ENCODE measurements at regions not wholly inside any gene's neighbourhood (a gene's known extent, or its start where the extent isn't known, plus 50 kb on each side); places are given as distances from the start of the nearest gene placed in this dataset.

DNA sequence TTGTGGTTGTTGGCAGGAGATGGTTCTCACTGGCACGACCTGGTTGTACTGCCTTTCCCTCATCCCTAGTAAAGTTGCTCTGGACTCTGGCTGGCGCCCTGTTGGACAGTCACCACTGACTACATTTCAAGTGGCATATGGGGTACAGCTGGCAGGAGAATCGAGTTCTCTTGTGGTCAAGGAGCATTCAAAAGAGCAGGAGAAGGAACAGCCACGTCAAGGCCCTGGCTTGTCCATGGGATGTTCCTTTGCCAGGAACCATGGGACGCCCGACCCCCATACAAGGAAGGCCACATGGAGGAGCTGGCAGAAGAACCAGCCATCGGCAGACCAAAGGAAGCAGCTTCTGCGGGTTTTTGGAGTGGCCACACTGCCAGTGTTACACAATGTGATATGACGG is 87.0 kb upstream of the SLC25A13 start:
- TF ChIP-seq, protein P1, sequence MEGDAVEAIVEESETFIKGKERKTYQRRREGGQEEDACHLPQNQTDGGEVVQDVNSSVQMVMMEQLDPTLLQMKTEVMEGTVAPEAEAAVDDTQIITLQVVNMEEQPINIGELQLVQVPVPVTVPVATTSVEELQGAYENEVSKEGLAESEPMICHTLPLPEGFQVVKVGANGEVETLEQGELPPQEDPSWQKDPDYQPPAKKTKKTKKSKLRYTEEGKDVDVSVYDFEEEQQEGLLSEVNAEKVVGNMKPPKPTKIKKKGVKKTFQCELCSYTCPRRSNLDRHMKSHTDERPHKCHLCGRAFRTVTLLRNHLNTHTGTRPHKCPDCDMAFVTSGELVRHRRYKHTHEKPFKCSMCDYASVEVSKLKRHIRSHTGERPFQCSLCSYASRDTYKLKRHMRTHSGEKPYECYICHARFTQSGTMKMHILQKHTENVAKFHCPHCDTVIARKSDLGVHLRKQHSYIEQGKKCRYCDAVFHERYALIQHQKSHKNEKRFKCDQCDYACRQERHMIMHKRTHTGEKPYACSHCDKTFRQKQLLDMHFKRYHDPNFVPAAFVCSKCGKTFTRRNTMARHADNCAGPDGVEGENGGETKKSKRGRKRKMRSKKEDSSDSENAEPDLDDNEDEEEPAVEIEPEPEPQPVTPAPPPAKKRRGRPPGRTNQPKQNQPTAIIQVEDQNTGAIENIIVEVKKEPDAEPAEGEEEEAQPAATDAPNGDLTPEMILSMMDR (IDR thresholded peaks at IDR 0.05), result no peak
- Histone ChIP-seq H3K4me3 (no peak overlapping the region), H3K9me3 (no peaks in the 10 kb centered on the region), H3K27ac (no peak overlapping the region), H3K36me3 (no peaks in the 10 kb centered on the region), H3K27me3 (no peaks in the 10 kb centered on the region), H3K4me1 (no peaks in the 10 kb centered on the region)
- no peak for FAIRE-seq
- intact Hi-C loops (cut with DNase I), result no loop called here
- 70 to 80% methylated on average over 9 of the region's 9 CpGs for WGBS, 2 donors
- DNase-seq, result no peak
- ATAC-seq, result no peak

DNA sequence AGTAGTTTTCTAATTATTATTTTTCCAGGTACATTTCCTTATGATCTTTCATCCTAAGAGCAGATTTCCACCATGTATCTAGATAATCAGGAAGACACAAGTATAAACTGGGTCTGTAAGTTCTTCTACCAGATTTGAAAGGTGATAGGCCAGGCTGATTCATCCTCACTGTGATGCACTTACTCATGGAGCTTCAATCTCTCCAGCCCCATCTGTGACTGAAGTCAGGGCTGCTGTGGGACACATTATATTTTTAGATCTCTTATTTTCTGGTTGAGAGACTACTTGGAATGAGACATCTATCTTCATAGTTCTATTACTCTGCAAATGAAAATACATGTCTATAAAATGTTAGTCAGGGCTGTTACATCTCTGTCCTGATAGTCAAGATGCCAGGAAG is 85.5 kb upstream of the SLC25A13 start:
- intact Hi-C loops (cut with DNase I), result no loop called here
- Histone ChIP-seq H3K36me3 (no peaks in the 10 kb centered on the region), H3K27me3 (no peaks in the 10 kb centered on the region), H3K27ac (no peak overlapping the region), H3K4me3 (no peak overlapping the region), H3K9me3 (no peaks in the 10 kb centered on the region), H3K4me1 (no peaks in the 10 kb centered on the region)
- no peak for FAIRE-seq
- TF ChIP-seq, protein P1 (IDR thresholded peaks at IDR 0.05), result no peak
- DNase-seq, result no peak
- ATAC-seq, result no peak

DNA sequence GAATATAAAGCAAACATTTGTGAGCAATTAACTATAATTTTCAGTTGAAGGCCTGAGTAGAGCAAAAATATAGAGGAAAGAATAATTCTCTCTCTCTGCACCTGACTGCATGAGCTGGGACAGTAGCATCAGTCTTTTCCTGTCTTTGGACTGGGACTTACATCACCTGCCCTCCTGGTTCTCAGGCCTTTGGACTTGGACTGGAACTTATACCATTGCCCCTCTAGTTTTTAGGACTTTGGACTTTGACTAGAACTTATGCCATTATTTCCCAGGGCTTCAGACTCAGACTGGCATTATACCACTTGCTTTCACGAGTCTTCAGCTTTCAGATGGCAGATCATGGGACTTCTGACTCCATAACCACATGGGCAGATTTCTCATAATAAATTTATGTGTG is 81.0 kb upstream of the SLC25A13 start:
- H3K9me3 ChIP-seq, result no peaks in the 10 kb centered on the region
- H3K4me3 ChIP-seq, result no peak overlapping the region
- TF ChIP-seq, protein P1 (IDR thresholded peaks at IDR 0.05), result no peak
- no peaks in the 10 kb centered on the region for H3K27me3 ChIP-seq
- FAIRE-seq (no peak), ATAC-seq (no peak), DNase-seq (no peak)
- 59 to 67% methylated on average over 1 of the region's 1 CpG for WGBS, 2 donors
- no peaks in the 10 kb centered on the region for H3K4me1 ChIP-seq
- no peak overlapping the region for H3K27ac ChIP-seq
- intact Hi-C loops (cut with DNase I), result no loop called here
- H3K36me3 ChIP-seq, result no peaks in the 10 kb centered on the region

DNA sequence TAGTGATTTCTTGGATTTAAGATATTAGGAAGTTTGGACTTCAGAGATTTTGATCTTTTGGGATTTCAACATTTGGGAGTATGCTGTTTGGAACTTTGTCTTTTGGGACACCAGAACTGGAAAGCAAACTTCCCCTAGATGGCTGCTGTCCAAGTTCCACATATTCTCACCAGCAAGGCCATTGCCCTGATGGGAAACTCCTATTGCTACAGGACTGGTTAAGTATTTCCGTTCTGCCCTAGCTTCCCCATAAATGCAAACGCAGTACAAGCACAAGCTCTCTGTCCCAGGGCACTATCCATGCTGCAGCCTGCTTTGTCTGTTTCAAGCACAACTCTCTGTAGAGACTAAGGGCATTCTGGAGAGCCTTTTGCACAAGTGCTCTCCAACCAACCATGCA is 79.3 kb upstream of the SLC25A13 start:
- H3K4me3 ChIP-seq, result no peak overlapping the region
- DNase-seq (no peak), ATAC-seq (no peak), FAIRE-seq (no peak)
- TF ChIP-seq, protein P1 (IDR thresholded peaks at IDR 0.05), result no peak
- intact Hi-C loops (cut with DNase I), result no loop called here
- H3K27ac ChIP-seq, result no peak overlapping the region
- no peaks in the 10 kb centered on the region for H3K36me3 ChIP-seq
- 42 to 43% methylated on average over 2 of the region's 2 CpGs for WGBS, 2 donors
- no peaks in the 10 kb centered on the region for H3K4me1 ChIP-seq
- H3K9me3 ChIP-seq, result no peaks in the 10 kb centered on the region
- no peaks in the 10 kb centered on the region for H3K27me3 ChIP-seq

DNA sequence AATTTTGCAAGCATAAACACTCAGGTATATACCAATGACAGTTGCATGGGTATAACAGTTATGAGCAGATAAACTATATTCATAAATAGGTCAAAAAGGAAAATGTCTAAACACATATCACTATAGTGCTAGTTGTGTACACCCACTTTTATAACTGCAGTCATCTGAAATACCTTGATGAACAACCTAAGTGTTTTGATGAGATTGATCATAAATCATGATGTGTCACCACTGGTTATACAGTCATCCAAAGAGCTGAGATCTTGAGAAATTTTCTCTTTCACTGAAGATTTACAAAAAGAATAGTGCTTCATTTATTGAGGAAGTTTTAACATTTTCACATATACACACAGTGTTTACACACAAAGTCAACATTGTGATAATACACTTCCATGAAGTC is 78.6 kb upstream of the SLC25A13 start:
- intact Hi-C loops (cut with DNase I), result no loop called here
- H3K4me1 ChIP-seq, result no peaks in the 10 kb centered on the region
- TF ChIP-seq, protein P1 (IDR thresholded peaks at IDR 0.05), result no peak
- H3K9me3 ChIP-seq, result no peaks in the 10 kb centered on the region
- H3K27ac ChIP-seq, result no peak overlapping the region
- H3K27me3 ChIP-seq, result no peaks in the 10 kb centered on the region
- no peak for ATAC-seq
- H3K36me3 ChIP-seq, result no peaks in the 10 kb centered on the region
- DNase-seq, result no peak
- no peak overlapping the region for H3K4me3 ChIP-seq
- no peak for FAIRE-seq

All from pancreas (tissue), 10 donors.